Kidney (tissue), 13 donors: ENCODE measurements at regions not wholly inside any gene's neighbourhood (a gene's known extent, or its start where the extent isn't known, plus 50 kb on each side); places are given as distances from the start of the nearest gene placed in this dataset.

Source experiments
- DNase-seq, 5 donors: peaks; one replicate each; pipeline ENCODE4 v3.0.0-alpha.2; 2013 to 2020
- FAIRE-seq: peaks from 2 replicates; lab custom pipeline; 2012; peaks lifted over from hg19 to GRCh38; lab: Jason Lieb, UNC
- H3K27ac ChIP-seq, 2 donors: one replicate each; pipeline ENCODE4 v1.7.0; 2013; ENCODE audit warnings: low read depth in 2 of 2, low read length in 2 of 2, inconsistent platforms in 1 of 2
- H3K27me3 ChIP-seq: one replicate; pipeline ENCODE4 v1.7.1; 2013; ENCODE audit warnings: low read length, inconsistent platforms; ENCODE audit not compliant: control insufficient read depth, insufficient read depth
- H3K36me3 ChIP-seq, 3 donors: one replicate each; pipeline versions ENCODE4 v1.7.0 to v1.7.1; 2013; ENCODE audit warnings: low read length in 3 of 3, control low read depth in 1 of 3, inconsistent platforms in 1 of 3; ENCODE audit not compliant: insufficient read depth in 3 of 3, control insufficient read depth in 2 of 3
- H3K4me1 ChIP-seq, 3 donors: one replicate each; pipeline versions ENCODE4 v1.7.0 to v1.7.1; 2013; ENCODE audit warnings: low read length in 3 of 3, inconsistent platforms in 1 of 3, low read depth in 1 of 3; ENCODE audit not compliant: control insufficient read depth in 2 of 3, insufficient read depth in 2 of 3
- H3K4me3 ChIP-seq, 3 donors: one replicate each; pipeline versions ENCODE4 v1.7.0 to v1.8.1; 2013; ENCODE audit warnings: low read length in 3 of 3, control low read depth in 1 of 3, inconsistent platforms in 1 of 3
- H3K9ac ChIP-seq, 3 donors: one replicate each; pipeline versions ENCODE4 v1.7.0 to v1.7.1; 2013; ENCODE audit warnings: low read length in 3 of 3, control low read depth in 1 of 3, inconsistent platforms in 1 of 3
- H3K9me3 ChIP-seq, 3 donors: one replicate each; pipeline versions ENCODE4 v1.7.0 to v1.7.1; 2013; ENCODE audit warnings: low read length in 3 of 3, control low read depth in 1 of 3, inconsistent platforms in 1 of 3; ENCODE audit not compliant: control insufficient read depth in 2 of 3, insufficient read depth in 1 of 3
- intact Hi-C: fragments of 100-400 bp; cut with DNase I; formaldehyde crosslinking; loops from one replicate; pipeline ENCODE4 v1.11.1; 2022
- TF ChIP-seq, protein P1 (sequence below): IDR thresholded peaks from 3 replicates; pipeline ENCODE4 v1.5.1; 2012; ENCODE audit warnings: mild to moderate bottlenecking, moderate library complexity, borderline replicate concordance; ENCODE audit not compliant: insufficient read depth; ENCODE audit errors: extremely low read depth
- donor health status: control.
- donor health status: control.
- donor health status: control.
- donor health status: control.
- donor health status: control.
- donor health status: DM: yes; HTN: yes; CAD: no.
- donor health status: Normal renal cell carcinoma (clear cell type).

DNA sequence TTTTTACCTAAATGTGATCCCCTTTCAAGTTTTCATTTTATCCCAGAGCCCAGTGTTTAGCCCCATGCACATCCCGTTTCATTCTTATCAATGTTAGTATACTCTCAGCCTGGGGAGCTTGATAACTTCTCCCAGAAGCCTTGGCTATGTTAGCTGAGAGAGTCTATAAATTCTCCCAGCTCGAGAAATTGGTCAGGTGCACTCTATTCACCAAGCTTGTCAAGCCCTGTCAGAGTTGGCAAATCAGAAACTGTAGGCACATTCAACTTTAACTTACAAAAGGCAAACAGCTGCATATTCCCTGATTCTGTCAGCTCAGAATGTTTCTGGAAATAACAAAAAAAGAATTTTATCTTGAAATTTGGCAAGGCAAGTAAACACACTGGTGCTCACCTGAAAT lies 62.2 kb upstream of the IMPG1 start:
- Histone ChIP-seq H3K4me3 (no peak overlapping the region), H3K9me3 (no peaks in the 10 kb centered on the region), H3K27ac (no peak overlapping the region), H3K27me3 (no peaks in the 10 kb centered on the region), H3K4me1 (no peaks in the 10 kb centered on the region), H3K9ac (no peak overlapping the region), H3K36me3 (no peaks in the 10 kb centered on the region)
- no peak for FAIRE-seq
- DNase-seq, result no peak
- TF ChIP-seq, protein P1, sequence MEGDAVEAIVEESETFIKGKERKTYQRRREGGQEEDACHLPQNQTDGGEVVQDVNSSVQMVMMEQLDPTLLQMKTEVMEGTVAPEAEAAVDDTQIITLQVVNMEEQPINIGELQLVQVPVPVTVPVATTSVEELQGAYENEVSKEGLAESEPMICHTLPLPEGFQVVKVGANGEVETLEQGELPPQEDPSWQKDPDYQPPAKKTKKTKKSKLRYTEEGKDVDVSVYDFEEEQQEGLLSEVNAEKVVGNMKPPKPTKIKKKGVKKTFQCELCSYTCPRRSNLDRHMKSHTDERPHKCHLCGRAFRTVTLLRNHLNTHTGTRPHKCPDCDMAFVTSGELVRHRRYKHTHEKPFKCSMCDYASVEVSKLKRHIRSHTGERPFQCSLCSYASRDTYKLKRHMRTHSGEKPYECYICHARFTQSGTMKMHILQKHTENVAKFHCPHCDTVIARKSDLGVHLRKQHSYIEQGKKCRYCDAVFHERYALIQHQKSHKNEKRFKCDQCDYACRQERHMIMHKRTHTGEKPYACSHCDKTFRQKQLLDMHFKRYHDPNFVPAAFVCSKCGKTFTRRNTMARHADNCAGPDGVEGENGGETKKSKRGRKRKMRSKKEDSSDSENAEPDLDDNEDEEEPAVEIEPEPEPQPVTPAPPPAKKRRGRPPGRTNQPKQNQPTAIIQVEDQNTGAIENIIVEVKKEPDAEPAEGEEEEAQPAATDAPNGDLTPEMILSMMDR, result no peak
- intact Hi-C loops, result no loop called here

DNA sequence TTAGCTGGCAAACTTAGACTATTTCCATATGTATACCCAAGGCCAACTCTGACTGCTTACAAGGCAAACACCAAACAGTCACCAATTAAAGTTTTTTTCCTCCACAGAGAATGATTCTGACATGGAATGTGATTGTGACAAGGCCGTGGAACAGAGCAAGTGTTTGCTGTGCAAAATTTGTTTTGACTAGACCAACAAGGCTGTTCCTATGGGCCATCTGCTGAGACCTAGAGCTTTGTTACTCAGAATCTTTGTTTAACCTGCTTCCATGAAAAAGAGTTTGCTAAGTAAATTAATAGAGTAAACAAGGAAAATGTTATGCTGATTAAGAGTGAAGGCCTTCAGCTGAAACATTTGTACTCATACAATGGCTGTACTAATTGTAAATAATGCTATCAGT lies 51.6 kb upstream of the IMPG1 start:
- no peak for FAIRE-seq
- H3K4me1 ChIP-seq, result no peaks in the 10 kb centered on the region
- intact Hi-C loops, result no loop called here

More for the DNA sequence above, 51.6 kb upstream of the IMPG1 start:
- Histone ChIP-seq H3K9me3 (no peaks in the 10 kb centered on the region), H3K36me3 (no peaks in the 10 kb centered on the region), H3K27me3 (no peaks in the 10 kb centered on the region), H3K9ac (no peak overlapping the region), H3K27ac (no peak overlapping the region), H3K4me3 (no peak overlapping the region)
- TF ChIP-seq, protein P1, result no peak
- no peak for DNase-seq
